Body of pancreas (tissue), 4 donors: ENCODE measurements at regions not wholly inside any gene's neighbourhood (a gene's known extent, or its start where the extent isn't known, plus 50 kb on each side); places are given as distances from the start of the nearest gene placed in this dataset.

Source experiments
- POLR2A ChIP-seq, 3 donors: fragments of 450-650 bp; IDR thresholded peaks; one replicate each; pipeline ENCODE4 v1.6.1; 2016; ENCODE audit warnings: antibody characterized with exemption in 3 of 3, mild to moderate bottlenecking in 2 of 3
- TF ChIP-seq, protein P1 (sequence below), 7 experiments: fragments of 450-650 bp in 4 of 7; fragments of 200-600 bp in 3 of 7; sonication (generic) in 3 of 7; IDR thresholded peaks; one replicate each; pipeline ENCODE4 v1.5.1; 2016 to 2019; ENCODE audit warnings: antibody characterized with exemption in 7 of 7

DNA sequence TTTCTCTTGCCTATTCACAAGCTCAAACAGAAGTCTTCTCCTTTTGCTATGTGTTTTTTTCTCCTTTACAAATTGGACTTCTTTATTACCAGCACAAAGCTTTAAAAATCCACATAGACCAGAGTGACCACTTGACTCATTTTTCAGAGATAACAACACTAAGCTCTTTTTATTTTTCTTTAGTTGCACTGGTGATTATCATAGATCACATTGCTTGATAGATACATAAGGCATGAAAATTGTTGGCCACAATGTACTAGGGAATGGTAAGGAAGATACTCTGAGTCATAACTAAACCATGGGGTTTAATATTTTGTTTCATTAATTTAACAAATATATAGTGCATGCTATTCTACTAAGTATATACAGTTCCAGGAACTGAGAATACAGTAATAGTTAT lies 159.0 kb downstream of the GASK1B start:
- TF ChIP-seq, protein P1, sequence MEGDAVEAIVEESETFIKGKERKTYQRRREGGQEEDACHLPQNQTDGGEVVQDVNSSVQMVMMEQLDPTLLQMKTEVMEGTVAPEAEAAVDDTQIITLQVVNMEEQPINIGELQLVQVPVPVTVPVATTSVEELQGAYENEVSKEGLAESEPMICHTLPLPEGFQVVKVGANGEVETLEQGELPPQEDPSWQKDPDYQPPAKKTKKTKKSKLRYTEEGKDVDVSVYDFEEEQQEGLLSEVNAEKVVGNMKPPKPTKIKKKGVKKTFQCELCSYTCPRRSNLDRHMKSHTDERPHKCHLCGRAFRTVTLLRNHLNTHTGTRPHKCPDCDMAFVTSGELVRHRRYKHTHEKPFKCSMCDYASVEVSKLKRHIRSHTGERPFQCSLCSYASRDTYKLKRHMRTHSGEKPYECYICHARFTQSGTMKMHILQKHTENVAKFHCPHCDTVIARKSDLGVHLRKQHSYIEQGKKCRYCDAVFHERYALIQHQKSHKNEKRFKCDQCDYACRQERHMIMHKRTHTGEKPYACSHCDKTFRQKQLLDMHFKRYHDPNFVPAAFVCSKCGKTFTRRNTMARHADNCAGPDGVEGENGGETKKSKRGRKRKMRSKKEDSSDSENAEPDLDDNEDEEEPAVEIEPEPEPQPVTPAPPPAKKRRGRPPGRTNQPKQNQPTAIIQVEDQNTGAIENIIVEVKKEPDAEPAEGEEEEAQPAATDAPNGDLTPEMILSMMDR (IDR thresholded peaks at IDR 0.05), result no peak
- no peak for TF ChIP-seq POLR2A (IDR thresholded peaks at IDR 0.05)
